B cell (primary cell): ENCODE measurements at regions not wholly inside any gene's neighbourhood (a gene's known extent, or its start where the extent isn't known, plus 50 kb on each side); places are given as distances from the start of the nearest gene placed in this dataset.

Source experiments
- ATAC-seq: fragments of 200-7000 bp; cut with Tn5 transposase; one replicate; pipeline ENCODE4 v1.10.0; 2021; ENCODE audit warnings: low read depth, mild to moderate bottlenecking, moderate number of reproducible peaks, moderate library complexity
- CTCF ChIA-PET: fragments of 350-600 bp; sonication (Branson Sonifier 250); formaldehyde crosslinking; loops from one replicate; lab custom pipeline; 2021; ENCODE audit warnings: antibody characterized with exemption, inconsistent platforms; lab: Charles Lee
- POLR2A ChIA-PET: fragments of 350-600 bp; sonication (Branson Sonifier 250); formaldehyde crosslinking; loops from one replicate; lab custom pipeline; 2021; ENCODE audit warnings: antibody characterized with exemption; lab: Charles Lee
- DNase-seq: peaks from one replicate; pipeline ENCODE4 v3.0.0; 2013
- H2AFZ ChIP-seq: 2 replicates; pipeline ENCODE4 v1.6.1; 2012; ENCODE audit warnings: mild to moderate bottlenecking, low read depth, low read length; ENCODE audit not compliant: insufficient read depth, poor library complexity, severe bottlenecking
- H3K27ac ChIP-seq, 2 donors: 1 replicate in 1 of 2; 2 replicates in 1 of 2; pipeline ENCODE4 v1.5.1; 2012 to 2013; ENCODE audit warnings: low read length in 2 of 2, mild to moderate bottlenecking in 2 of 2, moderate library complexity in 1 of 2
- H3K27me3 ChIP-seq, 4 experiments: fragments of 200-600 bp in 1 of 4; sonication (generic) in 1 of 4; replicated peaks in 1 of 4; 1 replicate in 2 of 4; 2 replicates in 2 of 4; pipeline versions ENCODE4 v1.6.1 to v1.7.0; 2013 to 2016; ENCODE audit warnings: low read length in 3 of 4, mild to moderate bottlenecking in 2 of 4, mixed read lengths in 1 of 4, moderate library complexity in 1 of 4; ENCODE audit not compliant: insufficient read depth in 4 of 4, control insufficient read depth in 3 of 4; ENCODE audit errors: control extremely low read depth in 1 of 4
- H3K36me3 ChIP-seq, 2 experiments: replicated peaks in 1 of 2; 1 replicate in 1 of 2; 2 replicates in 1 of 2; pipeline versions ENCODE4 v1.6.1 to v1.7.1; 2013; ENCODE audit warnings: low read length in 1 of 2; ENCODE audit not compliant: insufficient read depth in 2 of 2, control insufficient read depth in 1 of 2; ENCODE audit errors: control extremely low read depth in 1 of 2, extremely low read depth in 1 of 2
- H3K4me1 ChIP-seq, 2 donors: fragments of 200-600 bp in 1 of 2; sonication (generic) in 1 of 2; 1 replicate in 1 of 2; 2 replicates in 1 of 2; pipeline versions ENCODE4 v1.5.1 to v1.6.1; 2013 to 2017; ENCODE audit warnings: low read length in 2 of 2; ENCODE audit not compliant: control insufficient read depth in 2 of 2, insufficient read depth in 2 of 2
- H3K4me2 ChIP-seq: replicated peaks from 2 replicates; pipeline ENCODE3; 2012; ENCODE audit warnings: mild to moderate bottlenecking, low read depth, low read length; ENCODE audit not compliant: poor library complexity, severe bottlenecking
- H3K4me3 ChIP-seq, 5 experiments: fragments of 200-600 bp in 1 of 5; sonication (generic) in 1 of 5; 1 replicate in 3 of 5; 2 replicates in 2 of 5; pipeline versions ENCODE4 v1.5.1 to v1.7.0; 2011 to 2016; ENCODE audit warnings: low read length in 4 of 5, mild to moderate bottlenecking in 4 of 5, low read depth in 2 of 5, control low read depth in 1 of 5, moderate library complexity in 1 of 5; ENCODE audit not compliant: insufficient read depth in 1 of 5; ENCODE audit errors: control extremely low read depth in 1 of 5, extremely low read depth in 1 of 5
- H3K79me2 ChIP-seq: fragments of 200-600 bp; sonication (generic); one replicate; pipeline ENCODE4 v1.6.0; 2016; ENCODE audit warnings: low read length; ENCODE audit not compliant: control insufficient read depth, insufficient read depth
- H3K9ac ChIP-seq: fragments of 200-600 bp; sonication (generic); 2 replicates; pipeline ENCODE4 v1.6.1; 2017; ENCODE audit warnings: mild to moderate bottlenecking, low read length, moderate library complexity
- H3K9me3 ChIP-seq, 3 donors: one replicate each; pipeline versions ENCODE4 v1.6.1 to v1.7.1; 2013; ENCODE audit warnings: low read length in 2 of 3; ENCODE audit not compliant: control insufficient read depth in 2 of 3, insufficient read depth in 1 of 3; ENCODE audit errors: control extremely low read depth in 1 of 3
- H4K20me1 ChIP-seq: 2 replicates; pipeline ENCODE4 v1.6.0; 2012; ENCODE audit warnings: mild to moderate bottlenecking, low read length; ENCODE audit not compliant: insufficient read depth, control insufficient read depth, poor library complexity, severe bottlenecking
- H3K27ac Mint-ChIP-seq: one replicate; pipeline ENCODE4 v1.8.0; 2021; ENCODE audit warnings: mixed read lengths
- H3K27me3 Mint-ChIP-seq: one replicate; pipeline ENCODE4 v1.8.0; 2021; ENCODE audit warnings: mixed read lengths
- H3K4me1 Mint-ChIP-seq: one replicate; pipeline ENCODE4 v1.8.0; 2021; ENCODE audit warnings: mixed read lengths
- H3K4me3 Mint-ChIP-seq: one replicate; pipeline ENCODE4 v1.8.0; 2021; ENCODE audit warnings: mixed read lengths
- H3K9me3 Mint-ChIP-seq: one replicate; pipeline ENCODE4 v1.8.0; 2022; ENCODE audit warnings: mixed read lengths; ENCODE audit not compliant: insufficient read depth
- EZH2 ChIP-seq: IDR thresholded peaks from 2 replicates; pipeline ENCODE4 v1.6.1; 2012; ENCODE audit warnings: borderline replicate concordance, low read depth, mild to moderate bottlenecking, moderate library complexity, low read length; ENCODE audit not compliant: insufficient read depth, poor library complexity, severe bottlenecking
- WGBS: methylation state at CpG from one replicate; pipeline ENCODE4 v1.1.5; 2013; ENCODE audit warnings: missing lambda C conversion rate; ENCODE audit not compliant: insufficient coverage; 5-methylcytosine and 5-hydroxymethylcytosine counted together
- intact Hi-C: fragments of 100-400 bp; cut with micrococcal nuclease; formaldehyde crosslinking; loops from one replicate; pipeline ENCODE4 v1.10.0; 2022
- TF ChIP-seq, protein P1 (sequence below): fragments of 200-600 bp; IDR thresholded peaks from one replicate; pipeline ENCODE4 v1.8.0; 2022; ENCODE audit warnings: antibody characterized with exemption, mild to moderate bottlenecking

DNA sequence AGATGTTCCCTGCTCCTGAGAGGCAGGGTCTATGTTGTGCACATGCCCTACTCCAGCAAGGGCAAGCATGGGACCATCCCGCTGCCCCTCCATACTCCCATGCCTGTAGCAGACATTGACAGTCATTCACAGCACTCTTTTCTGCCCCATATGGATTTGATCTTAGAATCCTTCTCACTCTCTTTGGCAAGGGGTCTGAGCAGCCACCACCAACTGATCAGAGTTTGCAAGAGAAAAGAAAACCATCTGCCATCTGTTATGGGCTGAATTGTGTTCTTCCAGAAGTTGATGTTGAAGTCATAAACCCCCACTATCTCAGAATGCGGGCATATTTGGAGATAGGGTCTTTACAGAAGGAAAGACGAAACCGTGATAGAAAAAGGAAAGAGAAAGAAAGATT is 315.1 kb upstream of the CLINT1 start:
- H3K9ac ChIP-seq, result no peak overlapping the region
- peaks cover 26 to 39% of the 10 kb centered on the region in 2 donors for H3K4me1 ChIP-seq
- intact Hi-C loops, result loop anchor here (10.0 kb wide), 1 partner anchor 701 kb away; no protein-coding TSS in a partner anchor
- POLR2A ChIA-PET, result interaction anchor here (0.6 to 1.2 kb wide), 2 partner anchors 879 to 933 kb away, joined by 3 to 17 read pairs; no protein-coding TSS in a partner anchor
- Mint-ChIP-seq H3K9me3 (no peaks in the 10 kb centered on the region), H3K27me3 (no peaks in the 10 kb centered on the region), H3K4me1 (peaks cover 34% of the 10 kb centered on the region), H3K4me3 (no peak overlapping the region), H3K27ac (no peak overlapping the region)
- H3K4me2 ChIP-seq, result no peak overlapping the region
- no peaks in the 10 kb centered on the region for H3K36me3 ChIP-seq
- no peaks in the 10 kb centered on the region for H3K9me3 ChIP-seq
- H3K79me2 ChIP-seq, result no peaks in the 10 kb centered on the region
- CTCF ChIA-PET, result interaction anchor here (0.7 to 12.1 kb wide), 28 partner anchors 12 to 963 kb away, joined by 3 to 238 read pairs (median 5); no protein-coding TSS in a partner anchor
- no peak overlapping the region for H3K4me3 ChIP-seq
- H3K27me3 ChIP-seq, result no peaks in the 10 kb centered on the region
- TF ChIP-seq, protein P1, sequence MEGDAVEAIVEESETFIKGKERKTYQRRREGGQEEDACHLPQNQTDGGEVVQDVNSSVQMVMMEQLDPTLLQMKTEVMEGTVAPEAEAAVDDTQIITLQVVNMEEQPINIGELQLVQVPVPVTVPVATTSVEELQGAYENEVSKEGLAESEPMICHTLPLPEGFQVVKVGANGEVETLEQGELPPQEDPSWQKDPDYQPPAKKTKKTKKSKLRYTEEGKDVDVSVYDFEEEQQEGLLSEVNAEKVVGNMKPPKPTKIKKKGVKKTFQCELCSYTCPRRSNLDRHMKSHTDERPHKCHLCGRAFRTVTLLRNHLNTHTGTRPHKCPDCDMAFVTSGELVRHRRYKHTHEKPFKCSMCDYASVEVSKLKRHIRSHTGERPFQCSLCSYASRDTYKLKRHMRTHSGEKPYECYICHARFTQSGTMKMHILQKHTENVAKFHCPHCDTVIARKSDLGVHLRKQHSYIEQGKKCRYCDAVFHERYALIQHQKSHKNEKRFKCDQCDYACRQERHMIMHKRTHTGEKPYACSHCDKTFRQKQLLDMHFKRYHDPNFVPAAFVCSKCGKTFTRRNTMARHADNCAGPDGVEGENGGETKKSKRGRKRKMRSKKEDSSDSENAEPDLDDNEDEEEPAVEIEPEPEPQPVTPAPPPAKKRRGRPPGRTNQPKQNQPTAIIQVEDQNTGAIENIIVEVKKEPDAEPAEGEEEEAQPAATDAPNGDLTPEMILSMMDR, result no peak
- no peak for TF ChIP-seq EZH2
- 100% methylated on average over 1 of the region's 4 CpGs for WGBS
- H2AFZ ChIP-seq, result no peak overlapping the region
- H3K27ac ChIP-seq, result no peak overlapping the region
- no peaks in the 10 kb centered on the region for H4K20me1 ChIP-seq
- DNase-seq (no peak), ATAC-seq (no peak)

GRCh38 chr5:158172005-158172404 is 313.1 kb upstream of the CLINT1 start:
- H3K27ac Mint-ChIP-seq, result no peak overlapping the region
- POLR2A ChIA-PET, result no interaction called here
- H3K9me3 Mint-ChIP-seq, result no peaks in the 10 kb centered on the region
- Histone ChIP-seq H3K4me3 (no peak overlapping the region), H3K4me2 (no peak overlapping the region), H3K9me3 (no peaks in the 10 kb centered on the region), H3K27ac (no peak overlapping the region), H3K9ac (no peak overlapping the region), H3K27me3 (no peaks in the 10 kb centered on the region), H2AFZ (no peak overlapping the region), H3K4me1 (peaks cover 26 to 39% of the 10 kb centered on the region in 2 donors), H4K20me1 (no peaks in the 10 kb centered on the region), H3K36me3 (no peaks in the 10 kb centered on the region), H3K79me2 (no peaks in the 10 kb centered on the region)
- intact Hi-C loops, result loop anchor here (10.0 kb wide), 1 partner anchor 703 kb away; no protein-coding TSS in a partner anchor
- DNase-seq (no peak), ATAC-seq (no peak)
- H3K4me1 Mint-ChIP-seq, result peaks cover 34% of the 10 kb centered on the region
- 0% methylated on average over 1 of the region's 2 CpGs for WGBS
- H3K4me3 Mint-ChIP-seq, result no peak overlapping the region
- TF ChIP-seq, protein P1, result no peak
- no peak for TF ChIP-seq EZH2
- CTCF ChIA-PET, result interaction anchor here (0.6 to 12.1 kb wide), 8 partner anchors 21 to 961 kb away, joined by 3 to 238 read pairs (median 12); no protein-coding TSS in a partner anchor
- no peaks in the 10 kb centered on the region for H3K27me3 Mint-ChIP-seq
